Lung (tissue), 11 donors: ENCODE measurements at regions not wholly inside any gene's neighbourhood (a gene's known extent, or its start where the extent isn't known, plus 50 kb on each side); places are given as distances from the start of the nearest gene placed in this dataset.
A peak's percentile ranks its signal among the peaks of the same experiment; 100 is the strongest.

ENCODE experiments used
- ATAC-seq: fragments of 200-7000 bp; cut with Tn5 transposase; one replicate; pipeline ENCODE4 v1.9.1; 2020; ENCODE audit warnings: moderate number of reproducible peaks; ENCODE audit not compliant: insufficient read depth, low FRiP score
- DNase-seq, 3 donors: peaks; one replicate each; pipeline ENCODE4 v3.0.0-alpha.2; 2013 to 2017
- H3K27ac ChIP-seq, 2 donors: one replicate each; pipeline ENCODE4 v1.5.1; 2013; ENCODE audit warnings: mild to moderate bottlenecking in 2 of 2, moderate library complexity in 2 of 2, control low read depth in 1 of 2, inconsistent platforms in 1 of 2, low read depth in 1 of 2, low read length in 1 of 2
- H3K27me3 ChIP-seq, 3 donors: one replicate each; pipeline ENCODE4 v1.5.1; 2013; ENCODE audit warnings: low read length in 2 of 3; ENCODE audit not compliant: control insufficient read depth in 3 of 3, insufficient read depth in 3 of 3
- H3K36me3 ChIP-seq, 4 donors: one replicate each; pipeline ENCODE4 v1.5.1; 2013; ENCODE audit warnings: low read length in 4 of 4, mild to moderate bottlenecking in 1 of 4, moderate library complexity in 1 of 4; ENCODE audit not compliant: control insufficient read depth in 4 of 4, insufficient read depth in 4 of 4
- H3K4me1 ChIP-seq, 5 donors: one replicate each; pipeline ENCODE4 v1.5.1; 2013; ENCODE audit warnings: low read length in 5 of 5, mild to moderate bottlenecking in 2 of 5, moderate library complexity in 1 of 5; ENCODE audit not compliant: control insufficient read depth in 5 of 5, insufficient read depth in 5 of 5
- H3K4me3 ChIP-seq: one replicate; pipeline ENCODE4 v1.5.1; 2013; ENCODE audit warnings: mild to moderate bottlenecking, control low read depth, moderate library complexity
- H3K9ac ChIP-seq, 2 donors: one replicate each; pipeline ENCODE4 v1.5.1; 2013; ENCODE audit warnings: low read length in 2 of 2, control low read depth in 1 of 2; ENCODE audit not compliant: insufficient read depth in 1 of 2
- H3K9me3 ChIP-seq, 4 donors: one replicate each; pipeline ENCODE4 v1.5.1; 2013; ENCODE audit warnings: low read length in 3 of 4, mild to moderate bottlenecking in 1 of 4, moderate library complexity in 1 of 4; ENCODE audit not compliant: control insufficient read depth in 4 of 4, insufficient read depth in 3 of 4
- WGBS, 2 donors: extraction: QIAGEN DNeasy Blood & Tissue Kit; methylation state at CpG; one replicate each; pipeline ENCODE4 v1.1.7; 2013; 5-methylcytosine and 5-hydroxymethylcytosine counted together
- TF ChIP-seq, protein P1 (sequence below): IDR thresholded peaks from 2 replicates; pipeline ENCODE4 v1.5.1; 2012; ENCODE audit warnings: mild to moderate bottlenecking; ENCODE audit errors: control extremely low read depth, extremely low read depth
- donor health status: control.
- donor health status: control.
- donor health status: Bipolar disorder and iron deficiency.
- donor health status: healthy.
- donor health status: DM: yes; HTN: yes; CAD: no.

DNA sequence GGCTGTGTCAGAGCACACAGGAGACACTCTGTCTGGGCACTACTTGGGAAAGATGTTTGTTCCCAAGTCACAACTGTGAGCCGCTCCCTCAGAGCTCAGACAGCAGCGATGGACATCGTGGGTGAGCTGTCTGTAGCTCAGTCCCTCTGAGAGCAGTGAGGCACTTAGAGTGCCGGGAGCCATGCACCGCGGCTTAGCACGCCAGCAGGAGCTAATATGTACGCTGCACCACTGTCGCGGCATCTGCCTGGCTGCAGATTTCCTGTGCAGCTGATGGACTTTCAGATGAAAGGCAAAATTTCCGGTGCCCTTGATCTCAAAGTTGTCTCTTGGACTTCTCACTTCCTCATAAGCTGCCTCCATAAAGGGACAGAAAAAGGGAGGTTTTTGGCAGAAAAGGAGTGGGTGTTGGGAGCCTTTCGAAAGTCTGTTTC lies 92.8 kb upstream of the ZNF469 start:
- H3K4me3 ChIP-seq, result no peak overlapping the region
- H3K9me3 ChIP-seq, result peaks cover 0 to 33% (median 4%) of the 10 kb centered on the region in 4 donors
- DNase-seq (peak in 1 of 3 donors; percentile 47), ATAC-seq (no peak)
- TF ChIP-seq, protein P1, sequence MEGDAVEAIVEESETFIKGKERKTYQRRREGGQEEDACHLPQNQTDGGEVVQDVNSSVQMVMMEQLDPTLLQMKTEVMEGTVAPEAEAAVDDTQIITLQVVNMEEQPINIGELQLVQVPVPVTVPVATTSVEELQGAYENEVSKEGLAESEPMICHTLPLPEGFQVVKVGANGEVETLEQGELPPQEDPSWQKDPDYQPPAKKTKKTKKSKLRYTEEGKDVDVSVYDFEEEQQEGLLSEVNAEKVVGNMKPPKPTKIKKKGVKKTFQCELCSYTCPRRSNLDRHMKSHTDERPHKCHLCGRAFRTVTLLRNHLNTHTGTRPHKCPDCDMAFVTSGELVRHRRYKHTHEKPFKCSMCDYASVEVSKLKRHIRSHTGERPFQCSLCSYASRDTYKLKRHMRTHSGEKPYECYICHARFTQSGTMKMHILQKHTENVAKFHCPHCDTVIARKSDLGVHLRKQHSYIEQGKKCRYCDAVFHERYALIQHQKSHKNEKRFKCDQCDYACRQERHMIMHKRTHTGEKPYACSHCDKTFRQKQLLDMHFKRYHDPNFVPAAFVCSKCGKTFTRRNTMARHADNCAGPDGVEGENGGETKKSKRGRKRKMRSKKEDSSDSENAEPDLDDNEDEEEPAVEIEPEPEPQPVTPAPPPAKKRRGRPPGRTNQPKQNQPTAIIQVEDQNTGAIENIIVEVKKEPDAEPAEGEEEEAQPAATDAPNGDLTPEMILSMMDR, result no peak
- no peaks in the 10 kb centered on the region for H3K4me1 ChIP-seq
- H3K27me3 ChIP-seq, result no peaks in the 10 kb centered on the region
- H3K36me3 ChIP-seq, result no peaks in the 10 kb centered on the region
- H3K9ac ChIP-seq, result no peak overlapping the region
- H3K27ac ChIP-seq, result no peak overlapping the region
- WGBS, 2 donors, result 46 to 48% methylated on average over 12 of the region's 12 CpGs

DNA sequence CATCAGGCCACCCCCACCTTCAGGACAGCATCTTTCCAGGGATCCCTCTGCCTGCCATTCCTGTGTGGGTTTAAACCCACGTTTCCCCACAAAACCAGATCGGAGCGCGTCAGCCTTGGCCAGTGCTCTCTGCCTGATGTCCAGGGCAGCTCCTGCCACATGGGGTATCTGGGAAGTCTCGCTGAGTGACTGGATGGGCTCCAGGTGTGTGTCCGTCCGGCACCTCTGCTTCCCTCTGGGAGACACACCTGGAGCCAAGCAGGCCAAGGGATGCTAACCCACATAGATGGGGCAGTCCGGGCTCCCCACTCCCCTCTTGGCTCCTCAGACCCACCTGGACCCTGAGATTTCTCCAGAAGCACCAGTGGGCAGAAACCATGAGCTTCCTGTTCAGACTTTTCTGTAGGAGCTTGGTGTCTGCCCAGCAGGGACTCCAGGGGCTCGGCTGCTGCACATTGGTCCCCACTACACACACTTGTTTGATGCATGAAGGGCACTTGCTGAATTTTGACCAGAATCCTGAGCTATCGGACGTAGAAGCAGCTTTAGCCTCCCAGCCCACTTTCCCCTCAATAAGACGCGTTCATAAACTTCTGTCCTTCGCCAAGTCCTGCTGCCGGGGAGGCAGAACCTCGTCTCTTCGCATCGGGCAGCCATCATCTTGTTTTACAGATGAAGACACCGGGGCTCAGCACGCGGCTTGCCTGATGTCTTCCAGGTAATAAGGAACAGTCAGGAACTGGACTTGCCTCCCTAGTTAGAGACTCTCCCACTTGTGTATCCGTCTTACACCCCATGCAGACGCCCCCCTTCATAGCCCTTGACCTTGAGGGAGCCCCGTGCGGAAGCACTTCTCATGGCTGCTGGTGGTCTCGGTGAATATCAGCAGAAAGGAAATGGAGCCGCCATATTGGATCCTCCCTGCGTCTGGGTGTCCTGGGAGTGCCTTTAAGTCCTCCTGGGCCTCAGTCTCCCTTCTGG lies 91.6 kb upstream of the ZNF469 start:
- no peaks in the 10 kb centered on the region for H3K4me1 ChIP-seq
- no peak overlapping the region for H3K9ac ChIP-seq
- H3K9me3 ChIP-seq, result peaks cover 0 to 24% (median 4%) of the 10 kb centered on the region in 4 donors
- H3K36me3 ChIP-seq, result no peaks in the 10 kb centered on the region
- ATAC-seq (no peak), DNase-seq (no peak)
- WGBS, 2 donors, result 79 to 80% methylated on average over 28 of the region's 28 CpGs
- no peak overlapping the region for H3K27ac ChIP-seq
- TF ChIP-seq, protein P1, result no peak
- no peak overlapping the region for H3K4me3 ChIP-seq
- no peaks in the 10 kb centered on the region for H3K27me3 ChIP-seq

DNA sequence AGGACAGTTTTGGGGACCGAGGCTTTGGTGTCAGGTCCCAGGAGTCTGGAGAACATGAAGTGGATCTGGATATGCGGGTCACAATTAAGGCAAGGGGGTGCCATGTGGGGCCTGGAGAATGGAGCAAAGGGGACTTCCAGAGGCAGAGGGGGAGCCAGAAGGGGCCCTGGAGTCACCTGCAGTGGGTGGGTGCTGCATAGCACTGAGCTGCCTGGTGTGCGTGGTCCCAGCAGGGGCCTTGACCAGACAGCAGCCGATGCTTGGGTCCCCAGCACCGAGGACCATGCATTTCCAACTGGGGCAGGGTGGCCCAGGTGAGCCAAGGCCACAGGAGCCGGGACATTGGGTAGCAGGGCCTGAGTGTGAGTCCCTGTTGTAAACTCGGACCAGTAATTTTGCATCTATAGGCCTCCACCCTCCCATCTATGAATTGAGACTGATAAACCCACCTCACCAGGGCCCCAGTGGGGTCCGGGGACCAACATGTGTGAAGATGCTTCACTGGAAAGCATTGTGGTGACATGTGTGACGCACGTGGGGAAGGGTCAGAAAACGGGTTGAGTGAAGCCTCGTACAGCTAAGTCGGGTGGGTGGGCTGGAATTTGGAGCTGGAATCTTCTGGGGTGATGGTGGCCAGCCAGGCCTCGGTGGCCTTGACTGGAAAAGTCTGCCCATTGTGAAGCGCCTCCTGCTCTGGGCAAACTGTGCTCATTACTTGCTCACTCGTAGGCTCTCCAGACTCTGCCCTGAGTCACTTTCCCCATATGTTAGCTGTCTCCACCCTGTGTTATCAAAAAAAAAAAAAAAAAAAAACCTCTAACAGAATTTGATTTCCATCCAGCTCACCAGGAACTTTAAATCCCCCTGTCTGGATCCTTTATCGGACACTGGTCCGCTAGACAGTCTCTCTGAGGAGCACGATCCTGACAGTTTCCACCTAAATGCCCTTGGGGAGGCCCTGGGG lies 90.5 kb upstream of the ZNF469 start:
- peaks cover 0 to 17% (median under 1%) of the 10 kb centered on the region in 4 donors for H3K9me3 ChIP-seq
- H3K27ac ChIP-seq, result no peak overlapping the region
- H3K4me3 ChIP-seq, result no peak overlapping the region
- H3K9ac ChIP-seq, result no peak overlapping the region
- DNase-seq (no peak), ATAC-seq (no peak)
- no peaks in the 10 kb centered on the region for H3K36me3 ChIP-seq
- TF ChIP-seq, protein P1, result no peak
- peaks cover 0 to 6% (median 0%) of the 10 kb centered on the region in 3 donors for H3K27me3 ChIP-seq
- H3K4me1 ChIP-seq, result no peaks in the 10 kb centered on the region
- 92% methylated on average over 19 of the region's 19 CpGs for WGBS, 2 donors
